Karpas-422 (cell line): ENCODE measurements at regions not wholly inside any gene's neighbourhood (a gene's known extent, or its start where the extent isn't known, plus 50 kb on each side); places are given as distances from the start of the nearest gene placed in this dataset.

ENCODE experiments used
- DNase-seq: peaks from one replicate; pipeline ENCODE4 v3.0.0-alpha.2; 2015
- H2AFZ ChIP-seq: fragments of 200-600 bp; sonication (generic); 2 replicates; pipeline ENCODE4 v1.6.1; 2014; ENCODE audit warnings: antibody characterized with exemption, low read length, mixed read lengths
- H3K27ac ChIP-seq: fragments of 200-600 bp; sonication (generic); 2 replicates; pipeline ENCODE4 v1.5.1; 2014; ENCODE audit warnings: mild to moderate bottlenecking, low read length, moderate library complexity
- H3K27me3 ChIP-seq: fragments of 200-600 bp; sonication (generic); 2 replicates; pipeline ENCODE4 v1.6.1; 2014; ENCODE audit warnings: low read length, mixed read lengths
- H3K36me3 ChIP-seq: fragments of 200-600 bp; sonication (generic); 2 replicates; pipeline ENCODE4 v1.6.1; 2014; ENCODE audit warnings: low read length, mixed read lengths; ENCODE audit not compliant: insufficient read depth
- H3K4me1 ChIP-seq: fragments of 200-600 bp; sonication (generic); 2 replicates; pipeline ENCODE4 v1.6.1; 2014; ENCODE audit warnings: mild to moderate bottlenecking, low read length, mixed read lengths
- H3K4me2 ChIP-seq: fragments of 200-600 bp; sonication (generic); 2 replicates; pipeline ENCODE4 v1.6.1; 2014; ENCODE audit warnings: low read length, low read depth, mild to moderate bottlenecking; ENCODE audit not compliant: poor library complexity, severe bottlenecking
- H3K4me3 ChIP-seq: fragments of 200-600 bp; sonication (generic); 2 replicates; pipeline ENCODE4 v1.5.1; 2014; ENCODE audit warnings: mild to moderate bottlenecking, antibody characterized with exemption, low read length, mixed read lengths
- H3K79me2 ChIP-seq: fragments of 200-600 bp; sonication (generic); 2 replicates; pipeline ENCODE4 v1.6.1; 2014; ENCODE audit warnings: mild to moderate bottlenecking, low read length, mixed read lengths
- H3K9ac ChIP-seq: fragments of 200-600 bp; sonication (generic); 2 replicates; pipeline ENCODE4 v1.6.0; 2014; ENCODE audit warnings: low read length
- H3K9me2 ChIP-seq: fragments of 200-600 bp; sonication (generic), shearing (Covaris generic); replicated peaks from 2 replicates; pipeline ENCODE4 v1.6.0; 2014; ENCODE audit warnings: mild to moderate bottlenecking, low read length, moderate library complexity; ENCODE audit not compliant: insufficient read depth
- H3K9me3 ChIP-seq: fragments of 300-700, 200-600 bp; sonication (generic); 2 replicates; pipeline ENCODE4 v1.6.1; 2014; ENCODE audit warnings: low read length, mixed read lengths
- H4K20me1 ChIP-seq: fragments of 200-600 bp; sonication (generic); 2 replicates; pipeline ENCODE4 v1.6.1; 2014; ENCODE audit warnings: mild to moderate bottlenecking, antibody characterized with exemption, low read length, low read depth; ENCODE audit not compliant: insufficient read depth

DNA sequence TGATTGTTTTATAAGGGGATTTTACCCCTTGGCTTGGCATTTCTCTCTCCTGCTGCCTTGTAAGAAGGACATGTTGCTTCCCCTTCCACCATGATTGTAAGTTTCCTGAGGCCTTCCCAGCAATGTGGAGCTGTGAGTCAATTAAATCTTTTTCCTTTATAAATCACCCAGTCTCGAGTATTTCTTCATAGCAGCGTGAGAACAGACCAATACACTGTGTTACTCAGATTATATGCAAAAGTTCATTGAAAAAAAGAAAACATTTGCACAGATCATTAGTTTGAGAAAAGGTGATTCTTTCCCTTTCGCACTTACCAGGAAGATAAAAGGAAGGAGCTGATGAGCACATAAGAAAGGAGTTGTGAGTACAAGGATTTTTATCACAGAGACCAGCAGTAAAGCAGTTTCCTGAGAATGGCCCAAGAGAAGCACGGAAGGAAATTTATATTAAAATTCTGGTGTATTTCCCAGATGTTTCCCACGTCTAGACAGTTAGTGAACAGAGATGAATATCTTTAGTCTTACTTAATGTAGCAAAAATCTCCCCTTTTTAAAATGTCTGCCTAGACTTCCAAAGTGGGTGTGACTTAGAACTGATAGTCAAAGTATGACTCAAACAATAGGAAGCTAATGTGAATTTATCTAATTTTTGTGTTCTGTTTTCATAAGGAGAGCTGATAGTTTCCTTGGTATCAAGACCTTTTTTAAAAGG, 431.8 kb upstream of the SGCG start:
- Histone ChIP-seq H3K27me3 (no peaks in the 10 kb centered on the region), H3K4me1 (no peaks in the 10 kb centered on the region), H3K27ac (no peak overlapping the region), H3K4me3 (no peak overlapping the region), H3K9ac (no peak overlapping the region), H3K4me2 (no peak overlapping the region), H3K9me3 (no peaks in the 10 kb centered on the region), H4K20me1 (no peaks in the 10 kb centered on the region), H3K9me2 (no peaks in the 10 kb centered on the region), H2AFZ (no peak overlapping the region), H3K79me2 (no peaks in the 10 kb centered on the region), H3K36me3 (no peaks in the 10 kb centered on the region)
- DNase-seq, result no peak

DNA sequence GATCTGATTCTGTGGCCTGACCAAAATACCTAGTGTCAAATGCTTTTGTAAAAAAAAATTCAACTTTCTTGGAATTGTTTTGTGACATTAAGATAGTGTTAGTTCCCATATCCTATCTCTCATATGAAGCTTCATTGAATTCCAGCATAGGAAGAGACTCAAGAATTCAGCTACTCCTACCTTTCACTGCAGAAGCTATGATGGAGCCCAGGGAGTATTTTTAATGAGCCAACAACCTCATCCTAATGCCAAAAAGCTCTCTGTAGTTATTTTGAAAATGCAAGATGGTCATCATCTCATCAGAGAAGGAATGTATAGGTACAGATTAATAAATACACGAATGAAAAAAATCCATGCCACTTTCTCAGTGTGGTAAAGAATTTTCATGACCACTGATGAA, 431.2 kb upstream of the SGCG start:
- Histone ChIP-seq H3K9me2 (no peaks in the 10 kb centered on the region), H2AFZ (no peak overlapping the region), H3K27me3 (no peaks in the 10 kb centered on the region), H3K27ac (no peak overlapping the region), H4K20me1 (no peaks in the 10 kb centered on the region), H3K9ac (no peak overlapping the region), H3K9me3 (no peaks in the 10 kb centered on the region), H3K79me2 (no peaks in the 10 kb centered on the region), H3K36me3 (no peaks in the 10 kb centered on the region), H3K4me3 (no peak overlapping the region), H3K4me1 (no peaks in the 10 kb centered on the region), H3K4me2 (no peak overlapping the region)
- DNase-seq, result no peak

DNA sequence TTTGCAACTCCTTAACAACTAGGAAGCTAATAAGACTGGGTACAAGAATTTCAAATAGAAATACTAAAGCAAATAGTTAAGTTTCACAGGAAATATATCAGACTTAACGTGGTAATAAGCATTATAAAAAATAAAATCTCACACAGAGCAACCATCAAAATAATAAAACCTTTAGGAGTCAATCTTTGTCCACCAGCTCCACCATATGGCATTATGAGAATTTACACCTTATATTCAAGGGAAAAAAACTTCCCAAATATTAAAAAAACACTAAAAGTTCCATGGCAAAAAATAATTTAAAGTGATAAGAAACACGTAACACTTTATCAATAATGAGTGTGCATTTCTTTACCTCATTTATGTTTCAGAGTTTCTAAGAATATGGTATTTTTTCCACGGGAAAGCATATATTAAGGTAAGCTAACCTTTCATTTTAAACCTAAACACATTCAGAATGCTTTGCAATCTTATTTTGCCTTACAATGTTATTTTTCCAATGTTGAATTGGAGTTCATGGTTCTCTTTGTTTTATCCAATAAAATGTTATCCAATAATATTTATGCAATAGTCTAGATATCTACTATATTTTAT, 423.2 kb upstream of the SGCG start:
- Histone ChIP-seq H3K79me2 (no peaks in the 10 kb centered on the region), H3K27me3 (no peaks in the 10 kb centered on the region), H3K4me3 (no peak overlapping the region), H2AFZ (no peak overlapping the region), H3K9me3 (no peaks in the 10 kb centered on the region), H3K4me1 (no peaks in the 10 kb centered on the region), H3K9me2 (no peaks in the 10 kb centered on the region), H4K20me1 (no peaks in the 10 kb centered on the region), H3K36me3 (no peaks in the 10 kb centered on the region), H3K27ac (no peak overlapping the region), H3K4me2 (no peak overlapping the region), H3K9ac (no peak overlapping the region)
- DNase-seq, result peak; percentile 47

DNA sequence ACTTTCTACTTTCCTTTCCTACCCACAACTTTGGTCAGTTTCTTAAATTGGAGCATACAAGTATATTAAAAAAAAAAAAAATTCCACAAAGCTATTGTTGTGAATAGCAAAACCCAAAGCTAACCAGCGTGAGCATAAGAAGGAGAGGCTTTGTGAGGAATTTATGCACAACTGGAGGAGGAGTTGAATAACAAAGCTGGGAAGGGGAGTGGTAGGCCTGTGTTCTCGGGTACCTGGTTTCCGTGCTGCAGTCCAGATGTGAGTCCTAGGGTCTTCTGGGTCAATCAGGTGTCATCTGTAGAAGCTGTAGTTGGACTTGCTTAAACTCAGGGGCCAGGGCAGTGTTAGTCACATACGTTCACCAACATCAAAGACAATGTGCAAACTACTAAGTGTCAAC, 422.5 kb upstream of the SGCG start:
- no peaks in the 10 kb centered on the region for H3K4me1 ChIP-seq
- no peak overlapping the region for H3K27ac ChIP-seq
- DNase-seq, result no peak
- H3K27me3 ChIP-seq, result no peaks in the 10 kb centered on the region
- H3K4me2 ChIP-seq, result no peak overlapping the region
- no peak overlapping the region for H2AFZ ChIP-seq
- no peaks in the 10 kb centered on the region for H3K9me3 ChIP-seq
- no peak overlapping the region for H3K4me3 ChIP-seq
- no peaks in the 10 kb centered on the region for H4K20me1 ChIP-seq
- no peaks in the 10 kb centered on the region for H3K79me2 ChIP-seq
- H3K9me2 ChIP-seq, result no peaks in the 10 kb centered on the region
- H3K9ac ChIP-seq, result no peak overlapping the region
- H3K36me3 ChIP-seq, result no peaks in the 10 kb centered on the region

DNA sequence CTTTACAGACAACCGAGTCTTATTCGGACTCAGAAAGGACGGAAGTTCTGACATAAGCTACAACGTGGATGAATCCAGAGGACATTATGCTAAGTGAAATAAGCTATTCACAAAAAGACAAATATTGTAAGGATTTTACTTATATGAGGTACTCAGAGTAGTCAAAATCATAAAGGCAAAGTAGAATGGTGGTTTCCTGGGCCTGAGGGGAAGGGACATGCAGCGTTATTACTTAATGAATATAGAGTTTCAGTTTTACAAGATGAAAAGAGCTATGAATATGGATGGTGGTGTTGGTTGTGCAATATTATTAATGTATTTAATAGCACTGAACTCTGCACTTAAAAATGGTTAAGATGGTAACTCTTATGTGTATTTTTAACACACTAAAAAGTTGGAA, 419.1 kb upstream of the SGCG start:
- Histone ChIP-seq H3K4me2 (no peak overlapping the region), H3K79me2 (no peaks in the 10 kb centered on the region), H3K4me1 (no peaks in the 10 kb centered on the region), H3K9me3 (no peaks in the 10 kb centered on the region), H4K20me1 (no peaks in the 10 kb centered on the region), H3K9me2 (no peaks in the 10 kb centered on the region), H3K9ac (no peak overlapping the region), H3K27ac (no peak overlapping the region), H2AFZ (no peak overlapping the region), H3K36me3 (no peaks in the 10 kb centered on the region), H3K4me3 (no peak overlapping the region), H3K27me3 (no peaks in the 10 kb centered on the region)
- no peak for DNase-seq

DNA sequence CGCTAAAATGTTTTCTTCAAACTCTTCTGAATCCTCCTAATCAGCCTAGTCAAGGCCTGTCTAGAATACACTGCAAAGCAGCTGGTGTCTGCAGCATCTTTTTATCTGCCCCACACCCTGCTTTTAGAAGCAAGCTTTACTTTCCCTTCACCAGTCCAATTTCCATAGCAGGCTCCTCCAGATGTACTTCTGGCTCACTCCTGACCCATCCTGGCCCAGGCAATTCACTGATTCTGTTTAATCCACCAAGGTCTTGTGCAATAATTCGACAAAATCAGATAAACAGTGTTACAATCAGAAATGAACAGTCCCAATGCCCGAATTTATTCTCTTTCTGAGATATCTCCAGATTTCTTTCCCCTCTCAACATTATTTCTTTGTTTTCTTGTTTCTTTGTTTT, 415.2 kb upstream of the SGCG start:
- Histone ChIP-seq H3K4me3 (no peak overlapping the region), H4K20me1 (no peaks in the 10 kb centered on the region), H3K36me3 (no peaks in the 10 kb centered on the region), H3K4me2 (no peak overlapping the region), H3K27me3 (no peaks in the 10 kb centered on the region), H3K9ac (no peak overlapping the region), H2AFZ (no peak overlapping the region), H3K9me2 (no peaks in the 10 kb centered on the region), H3K79me2 (no peaks in the 10 kb centered on the region), H3K9me3 (no peaks in the 10 kb centered on the region), H3K4me1 (no peaks in the 10 kb centered on the region), H3K27ac (no peak overlapping the region)
- DNase-seq, result no peak

DNA sequence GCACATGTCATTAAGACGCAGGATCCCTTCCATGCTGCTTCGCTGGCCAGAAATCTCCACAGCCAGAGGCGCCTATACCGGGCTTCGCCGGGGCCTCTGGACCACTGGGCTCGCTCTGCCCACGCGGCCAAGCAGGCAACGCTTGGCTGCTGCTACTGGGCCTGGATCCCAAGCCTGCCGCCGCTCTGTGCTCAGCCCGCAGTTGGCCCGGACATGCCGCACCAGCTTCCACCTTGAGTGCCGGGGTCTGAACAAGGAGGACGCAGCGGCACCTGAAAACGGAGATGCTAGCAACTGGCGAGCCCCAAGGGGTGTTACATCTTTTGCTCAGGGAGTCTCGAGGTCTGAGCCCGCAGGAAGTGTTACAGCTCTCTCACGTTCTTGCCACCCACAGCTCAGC, 409.9 kb upstream of the SGCG start:
- H3K9me2 ChIP-seq, result no peaks in the 10 kb centered on the region
- no peaks in the 10 kb centered on the region for H3K79me2 ChIP-seq
- H3K4me2 ChIP-seq, result no peak overlapping the region
- H4K20me1 ChIP-seq, result no peaks in the 10 kb centered on the region
- H3K27ac ChIP-seq, result no peak overlapping the region
- H3K27me3 ChIP-seq, result 0 out of 2 replicates have a peak, but pooled peaks cover 2% of the 10 kb centered on the region
- H3K9me3 ChIP-seq, result no peaks in the 10 kb centered on the region
- H3K4me1 ChIP-seq, result no peaks in the 10 kb centered on the region
- H3K4me3 ChIP-seq, result no peak overlapping the region
- H3K36me3 ChIP-seq, result no peaks in the 10 kb centered on the region
- H3K9ac ChIP-seq, result no peak overlapping the region
- no peak overlapping the region for H2AFZ ChIP-seq
- no peak for DNase-seq

DNA sequence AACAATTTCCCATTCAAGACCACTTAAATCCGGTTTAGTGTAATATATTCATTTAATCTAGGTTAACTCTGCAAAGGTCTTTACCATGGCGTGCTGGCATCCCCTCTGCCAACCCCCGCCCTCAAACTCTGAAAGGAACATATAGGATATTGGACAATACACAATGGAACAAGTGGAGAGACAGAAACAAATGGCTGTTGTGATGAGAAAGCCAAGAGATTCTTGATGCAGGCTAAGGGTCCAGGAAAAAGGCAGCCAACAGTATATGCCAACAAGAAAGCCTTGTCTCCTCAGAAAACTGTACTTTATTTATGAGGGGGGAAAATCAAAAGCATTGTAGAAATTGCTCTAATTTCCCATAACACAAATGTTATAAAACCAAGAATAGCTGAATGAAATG, 407.3 kb upstream of the SGCG start:
- no peak overlapping the region for H3K4me3 ChIP-seq
- no peak for DNase-seq
- no peaks in the 10 kb centered on the region for H3K9me2 ChIP-seq
- H3K27ac ChIP-seq, result no peak overlapping the region
- no peaks in the 10 kb centered on the region for H3K79me2 ChIP-seq
- H3K9ac ChIP-seq, result no peak overlapping the region
- no peaks in the 10 kb centered on the region for H4K20me1 ChIP-seq
- H3K9me3 ChIP-seq, result no peaks in the 10 kb centered on the region
- no peak overlapping the region for H3K4me2 ChIP-seq
- H3K36me3 ChIP-seq, result no peaks in the 10 kb centered on the region
- 0 out of 2 replicates have a peak, but pooled peaks cover 2% of the 10 kb centered on the region for H3K27me3 ChIP-seq
- no peaks in the 10 kb centered on the region for H3K4me1 ChIP-seq
- no peak overlapping the region for H2AFZ ChIP-seq
